Right ventricle myocardium inferior (tissue), 1 donor: ENCODE measurements at regions not wholly inside any gene's neighbourhood (a gene's known extent, or its start where the extent isn't known, plus 50 kb on each side); places are given as distances from the start of the nearest gene placed in this dataset.
A peak's percentile ranks its signal among the peaks of the same experiment; 100 is the strongest.

Experiments used
- ATAC-seq: fragments of 200-7000 bp; cut with Tn5 transposase; one replicate; pipeline ENCODE4 v1.9.1; 2020; ENCODE audit warnings: mild to moderate bottlenecking, moderate library complexity
- DNase-seq: peaks from one replicate; pipeline ENCODE4 v3.0.0; 2021; ENCODE audit errors: missing footprints
- intact Hi-C: fragments of 100-400 bp; cut with DNase I; formaldehyde crosslinking; loops from one replicate; pipeline ENCODE4 v1.11.0; 2022
- donor health status: DM: no; HTN: yes; CAD: no; lungs with severe emphysema.

GRCh38 chr6:196543-196942 lies 95.7 kb upstream of the DUSP22 start:
- DNase-seq: no peak
- intact Hi-C loops: loop anchor here (2.0 to 5.0 kb wide), 2 partner anchors 96 to 392 kb away; partner anchors contain the start of gene DUSP22
- ATAC-seq: no peak

GRCh38 chr6:203661-204060 lies 88.6 kb upstream of the DUSP22 start:
- ATAC-seq (no peak), DNase-seq (no peak)
- intact Hi-C loops: no loop called here

GRCh38 chr6:206264-206663 lies 86.0 kb upstream of the DUSP22 start:
- intact Hi-C loops: no loop called here
- DNase-seq (no peak), ATAC-seq (no peak)

- intact Hi-C loops: no loop called here
- ATAC-seq (no peak), DNase-seq (no peak)
Observed at GRCh38 chr6:208364-208763, 83.9 kb upstream of the DUSP22 start.

GRCh38 chr6:208938-209337 lies 83.3 kb upstream of the DUSP22 start:
- no peak for ATAC-seq
- intact Hi-C loops: no loop called here
- no peak for DNase-seq

- ATAC-seq (no peak), DNase-seq (no peak)
- intact Hi-C loops: no loop called here
Observed at GRCh38 chr6:209432-210103, 82.7 kb upstream of the DUSP22 start.

GRCh38 chr6:210104-210456 lies 82.2 kb upstream of the DUSP22 start:
- DNase-seq (no peak), ATAC-seq (no peak)
- intact Hi-C loops: no loop called here

GRCh38 chr6:210778-211374 lies 81.4 kb upstream of the DUSP22 start:
- ATAC-seq (no peak), DNase-seq (no peak)
- intact Hi-C loops: no loop called here

- intact Hi-C loops: no loop called here
- no peak for DNase-seq
- ATAC-seq: no peak
Observed at GRCh38 chr6:211871-212497, 80.3 kb upstream of the DUSP22 start.

- no peak for DNase-seq
- intact Hi-C loops: no loop called here
- ATAC-seq: no peak
Observed at GRCh38 chr6:213284-213683, 79.0 kb upstream of the DUSP22 start.

GRCh38 chr6:214428-214827 lies 77.9 kb upstream of the DUSP22 start:
- DNase-seq: no peak
- intact Hi-C loops: no loop called here
- no peak for ATAC-seq

- DNase-seq (no peak), ATAC-seq (peak; percentile 22)
- intact Hi-C loops: no loop called here
Observed at GRCh38 chr6:215335-216034, 76.8 kb upstream of the DUSP22 start.

GRCh38 chr6:217048-217659 lies 75.1 kb upstream of the DUSP22 start:
- DNase-seq: no peak
- no peak for ATAC-seq
- intact Hi-C loops: no loop called here

- intact Hi-C loops: no loop called here
- DNase-seq: no peak
- no peak for ATAC-seq
Observed at GRCh38 chr6:218153-219018, 73.9 kb upstream of the DUSP22 start.

GRCh38 chr6:219019-219570 lies 73.2 kb upstream of the DUSP22 start:
- ATAC-seq (no peak), DNase-seq (no peak)
- intact Hi-C loops: no loop called here

- intact Hi-C loops: no loop called here
Observed at GRCh38 chr6:219641-220198, 72.6 kb upstream of the DUSP22 start.

GRCh38 chr6:220312-220711 lies 72.0 kb upstream of the DUSP22 start:
- ATAC-seq (no peak), DNase-seq (no peak)
- intact Hi-C loops: no loop called here

More at GRCh38 chr6:219641-220198, 72.6 kb upstream of the DUSP22 start:
- DNase-seq (peak; percentile 93), ATAC-seq (peak; percentile 65)
